B cell (primary cell): ENCODE measurements at regions not wholly inside any gene's neighbourhood (a gene's known extent, or its start where the extent isn't known, plus 50 kb on each side); places are given as distances from the start of the nearest gene placed in this dataset.

ENCODE experiments used
- ATAC-seq: fragments of 200-7000 bp; cut with Tn5 transposase; one replicate; pipeline ENCODE4 v1.10.0; 2021; ENCODE audit warnings: low read depth, mild to moderate bottlenecking, moderate number of reproducible peaks, moderate library complexity
- CTCF ChIA-PET: fragments of 350-600 bp; sonication (Branson Sonifier 250); formaldehyde crosslinking; loops from one replicate; lab custom pipeline; 2021; ENCODE audit warnings: antibody characterized with exemption, inconsistent platforms; lab: Charles Lee
- POLR2A ChIA-PET: fragments of 350-600 bp; sonication (Branson Sonifier 250); formaldehyde crosslinking; loops from one replicate; lab custom pipeline; 2021; ENCODE audit warnings: antibody characterized with exemption; lab: Charles Lee
- DNase-seq: peaks from one replicate; pipeline ENCODE4 v3.0.0; 2013
- H2AFZ ChIP-seq: 2 replicates; pipeline ENCODE4 v1.6.1; 2012; ENCODE audit warnings: mild to moderate bottlenecking, low read depth, low read length; ENCODE audit not compliant: insufficient read depth, poor library complexity, severe bottlenecking
- H3K27ac ChIP-seq, 2 donors: 1 replicate in 1 of 2; 2 replicates in 1 of 2; pipeline ENCODE4 v1.5.1; 2012 to 2013; ENCODE audit warnings: low read length in 2 of 2, mild to moderate bottlenecking in 2 of 2, moderate library complexity in 1 of 2
- H3K27me3 ChIP-seq, 4 experiments: fragments of 200-600 bp in 1 of 4; sonication (generic) in 1 of 4; replicated peaks in 1 of 4; 1 replicate in 2 of 4; 2 replicates in 2 of 4; pipeline versions ENCODE4 v1.6.1 to v1.7.0; 2013 to 2016; ENCODE audit warnings: low read length in 3 of 4, mild to moderate bottlenecking in 2 of 4, mixed read lengths in 1 of 4, moderate library complexity in 1 of 4; ENCODE audit not compliant: insufficient read depth in 4 of 4, control insufficient read depth in 3 of 4; ENCODE audit errors: control extremely low read depth in 1 of 4
- H3K36me3 ChIP-seq, 2 experiments: replicated peaks in 1 of 2; 1 replicate in 1 of 2; 2 replicates in 1 of 2; pipeline versions ENCODE4 v1.6.1 to v1.7.1; 2013; ENCODE audit warnings: low read length in 1 of 2; ENCODE audit not compliant: insufficient read depth in 2 of 2, control insufficient read depth in 1 of 2; ENCODE audit errors: control extremely low read depth in 1 of 2, extremely low read depth in 1 of 2
- H3K4me1 ChIP-seq, 2 donors: fragments of 200-600 bp in 1 of 2; sonication (generic) in 1 of 2; 1 replicate in 1 of 2; 2 replicates in 1 of 2; pipeline versions ENCODE4 v1.5.1 to v1.6.1; 2013 to 2017; ENCODE audit warnings: low read length in 2 of 2; ENCODE audit not compliant: control insufficient read depth in 2 of 2, insufficient read depth in 2 of 2
- H3K4me2 ChIP-seq: replicated peaks from 2 replicates; pipeline ENCODE3; 2012; ENCODE audit warnings: mild to moderate bottlenecking, low read depth, low read length; ENCODE audit not compliant: poor library complexity, severe bottlenecking
- H3K4me3 ChIP-seq, 5 experiments: fragments of 200-600 bp in 1 of 5; sonication (generic) in 1 of 5; 1 replicate in 3 of 5; 2 replicates in 2 of 5; pipeline versions ENCODE4 v1.5.1 to v1.7.0; 2011 to 2016; ENCODE audit warnings: low read length in 4 of 5, mild to moderate bottlenecking in 4 of 5, low read depth in 2 of 5, control low read depth in 1 of 5, moderate library complexity in 1 of 5; ENCODE audit not compliant: insufficient read depth in 1 of 5; ENCODE audit errors: control extremely low read depth in 1 of 5, extremely low read depth in 1 of 5
- H3K79me2 ChIP-seq: fragments of 200-600 bp; sonication (generic); one replicate; pipeline ENCODE4 v1.6.0; 2016; ENCODE audit warnings: low read length; ENCODE audit not compliant: control insufficient read depth, insufficient read depth
- H3K9ac ChIP-seq: fragments of 200-600 bp; sonication (generic); 2 replicates; pipeline ENCODE4 v1.6.1; 2017; ENCODE audit warnings: mild to moderate bottlenecking, low read length, moderate library complexity
- H3K9me3 ChIP-seq, 3 donors: one replicate each; pipeline versions ENCODE4 v1.6.1 to v1.7.1; 2013; ENCODE audit warnings: low read length in 2 of 3; ENCODE audit not compliant: control insufficient read depth in 2 of 3, insufficient read depth in 1 of 3; ENCODE audit errors: control extremely low read depth in 1 of 3
- H4K20me1 ChIP-seq: 2 replicates; pipeline ENCODE4 v1.6.0; 2012; ENCODE audit warnings: mild to moderate bottlenecking, low read length; ENCODE audit not compliant: insufficient read depth, control insufficient read depth, poor library complexity, severe bottlenecking
- H3K27ac Mint-ChIP-seq: one replicate; pipeline ENCODE4 v1.8.0; 2021; ENCODE audit warnings: mixed read lengths
- H3K27me3 Mint-ChIP-seq: one replicate; pipeline ENCODE4 v1.8.0; 2021; ENCODE audit warnings: mixed read lengths
- H3K4me1 Mint-ChIP-seq: one replicate; pipeline ENCODE4 v1.8.0; 2021; ENCODE audit warnings: mixed read lengths
- H3K4me3 Mint-ChIP-seq: one replicate; pipeline ENCODE4 v1.8.0; 2021; ENCODE audit warnings: mixed read lengths
- H3K9me3 Mint-ChIP-seq: one replicate; pipeline ENCODE4 v1.8.0; 2022; ENCODE audit warnings: mixed read lengths; ENCODE audit not compliant: insufficient read depth
- CTCF ChIP-seq: fragments of 200-600 bp; IDR thresholded peaks from one replicate; pipeline ENCODE4 v1.8.0; 2022; ENCODE audit warnings: antibody characterized with exemption, mild to moderate bottlenecking
- EZH2 ChIP-seq: IDR thresholded peaks from 2 replicates; pipeline ENCODE4 v1.6.1; 2012; ENCODE audit warnings: borderline replicate concordance, low read depth, mild to moderate bottlenecking, moderate library complexity, low read length; ENCODE audit not compliant: insufficient read depth, poor library complexity, severe bottlenecking
- WGBS: methylation state at CpG from one replicate; pipeline ENCODE4 v1.1.5; 2013; ENCODE audit warnings: missing lambda C conversion rate; ENCODE audit not compliant: insufficient coverage; 5-methylcytosine and 5-hydroxymethylcytosine counted together
- intact Hi-C: fragments of 100-400 bp; cut with micrococcal nuclease; formaldehyde crosslinking; loops from one replicate; pipeline ENCODE4 v1.10.0; 2022

DNA sequence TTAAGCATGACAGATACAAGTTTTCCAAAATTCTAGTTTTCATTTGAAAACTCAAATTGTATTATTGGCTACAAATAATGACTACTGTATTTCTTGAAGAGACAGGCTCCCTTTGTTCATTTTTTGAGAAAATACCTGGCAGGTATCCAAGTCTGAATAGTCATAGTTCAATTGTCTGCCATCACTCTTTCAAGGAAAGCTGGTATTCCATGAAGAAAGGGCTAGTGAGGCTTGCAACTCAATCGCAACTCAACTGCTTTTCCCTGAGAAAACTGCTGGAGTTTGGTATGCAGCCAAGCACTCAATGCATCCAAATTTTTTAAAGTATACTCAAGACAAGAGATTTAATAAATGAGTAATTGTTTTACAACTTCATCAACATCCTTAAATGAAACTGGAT, 61.4 kb upstream of the TRIO start:
- Histone ChIP-seq H3K4me1 (no peaks in the 10 kb centered on the region), H3K27ac (no peak overlapping the region), H3K9ac (no peak overlapping the region), H2AFZ (no peak overlapping the region), H3K4me3 (no peak overlapping the region), H3K27me3 (peaks cover 0 to 14% (median 4%) of the 10 kb centered on the region in 4 experiments), H3K36me3 (no peaks in the 10 kb centered on the region), H3K9me3 (no peaks in the 10 kb centered on the region), H3K4me2 (no peak overlapping the region), H4K20me1 (no peaks in the 10 kb centered on the region), H3K79me2 (no peaks in the 10 kb centered on the region)
- ATAC-seq = no peak
- intact Hi-C loops = no loop called here
- ChIA-PET POLR2A (interaction anchor here (0.6 kb wide), 1 partner anchor 276 kb away, joined by 3 read pairs; no protein-coding TSS in a partner anchor), CTCF (no interaction called here)
- Mint-ChIP-seq H3K27me3 (peaks cover 14% of the 10 kb centered on the region), H3K9me3 (no peaks in the 10 kb centered on the region), H3K27ac (no peak overlapping the region), H3K4me3 (no peak overlapping the region), H3K4me1 (no peaks in the 10 kb centered on the region)
- WGBS = no CpG with 5 or more reads among the region's 1 CpG
- no peak for TF ChIP-seq EZH2
- TF ChIP-seq CTCF = no peak
- DNase-seq = no peak

- no peak overlapping the region for H3K27ac ChIP-seq
- no CpG with 5 or more reads among the region's 3 CpGs for WGBS
- no peak overlapping the region for H3K4me3 ChIP-seq
- H3K27me3 Mint-ChIP-seq = peaks cover 21% of the 10 kb centered on the region
- H3K36me3 ChIP-seq = no peaks in the 10 kb centered on the region
- no peaks in the 10 kb centered on the region for H3K9me3 ChIP-seq
- no peak overlapping the region for H3K4me3 Mint-ChIP-seq
- H3K27ac Mint-ChIP-seq = no peak overlapping the region
- TF ChIP-seq EZH2 (no peak), CTCF (no peak)
- no peak overlapping the region for H2AFZ ChIP-seq
- no peaks in the 10 kb centered on the region for H3K4me1 ChIP-seq
- H3K4me1 Mint-ChIP-seq = no peaks in the 10 kb centered on the region
- H3K27me3 ChIP-seq = peaks cover 0 to 9% (median 0%) of the 10 kb centered on the region in 4 experiments
- no peaks in the 10 kb centered on the region for H4K20me1 ChIP-seq
- no peak for DNase-seq
- H3K9ac ChIP-seq = no peak overlapping the region
- H3K4me2 ChIP-seq = no peak overlapping the region
- H3K79me2 ChIP-seq = no peaks in the 10 kb centered on the region
- no peaks in the 10 kb centered on the region for H3K9me3 Mint-ChIP-seq
- intact Hi-C loops = no loop called here
- POLR2A ChIA-PET = no interaction called here
- CTCF ChIA-PET = interaction anchor here (1.8 kb wide), 1 partner anchor 191 kb away, joined by 5 read pairs; no protein-coding TSS in a partner anchor
- no peak for ATAC-seq
Observed at GRCh38 chr5:14078716-14079115, 64.4 kb upstream of the TRIO start.
